ENCODE measurements at regions not wholly inside any gene's neighbourhood (a gene's known extent, or its start where the extent isn't known, plus 50 kb on each side); places are given as distances from the start of the nearest gene placed in this dataset.

DNA sequence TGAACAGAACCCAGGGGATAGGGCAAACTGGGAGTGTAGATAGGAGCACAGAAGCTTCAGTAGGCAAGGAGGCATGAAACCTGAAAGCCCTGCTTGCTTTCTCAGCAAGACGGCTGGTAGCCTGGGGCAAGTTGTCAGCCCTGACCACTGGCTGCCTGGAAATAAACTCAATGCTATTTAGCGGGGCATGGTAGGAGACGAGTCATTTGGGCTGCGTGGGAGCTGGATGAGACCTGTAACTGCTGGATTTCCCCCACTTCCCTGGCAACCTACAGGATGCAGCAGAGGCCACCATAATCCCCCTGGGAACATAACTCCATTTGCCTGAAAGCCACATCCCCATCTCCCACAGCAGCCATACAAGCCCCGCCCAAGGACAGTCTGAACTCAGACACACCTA lies 332.6 kb upstream of the TBX18 start:
- TF ChIP-seq, protein P1, sequence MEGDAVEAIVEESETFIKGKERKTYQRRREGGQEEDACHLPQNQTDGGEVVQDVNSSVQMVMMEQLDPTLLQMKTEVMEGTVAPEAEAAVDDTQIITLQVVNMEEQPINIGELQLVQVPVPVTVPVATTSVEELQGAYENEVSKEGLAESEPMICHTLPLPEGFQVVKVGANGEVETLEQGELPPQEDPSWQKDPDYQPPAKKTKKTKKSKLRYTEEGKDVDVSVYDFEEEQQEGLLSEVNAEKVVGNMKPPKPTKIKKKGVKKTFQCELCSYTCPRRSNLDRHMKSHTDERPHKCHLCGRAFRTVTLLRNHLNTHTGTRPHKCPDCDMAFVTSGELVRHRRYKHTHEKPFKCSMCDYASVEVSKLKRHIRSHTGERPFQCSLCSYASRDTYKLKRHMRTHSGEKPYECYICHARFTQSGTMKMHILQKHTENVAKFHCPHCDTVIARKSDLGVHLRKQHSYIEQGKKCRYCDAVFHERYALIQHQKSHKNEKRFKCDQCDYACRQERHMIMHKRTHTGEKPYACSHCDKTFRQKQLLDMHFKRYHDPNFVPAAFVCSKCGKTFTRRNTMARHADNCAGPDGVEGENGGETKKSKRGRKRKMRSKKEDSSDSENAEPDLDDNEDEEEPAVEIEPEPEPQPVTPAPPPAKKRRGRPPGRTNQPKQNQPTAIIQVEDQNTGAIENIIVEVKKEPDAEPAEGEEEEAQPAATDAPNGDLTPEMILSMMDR (IDR thresholded peaks at IDR 0.05): no peak
- no peak for TF ChIP-seq POLR2A (IDR thresholded peaks at IDR 0.05)

All from ovary (tissue), 3 donors.